Endothelial cell of hepatic sinusoid (primary cell): ENCODE measurements at regions not wholly inside any gene's neighbourhood (a gene's known extent, or its start where the extent isn't known, plus 50 kb on each side); places are given as distances from the start of the nearest gene placed in this dataset.

Experiments
- in situ Hi-C: cut with HindIII; loops from 2 replicates; pipeline ENCODE4 v1.10.0; 2017; ENCODE audit warnings: low sequenced_read_pairs

DNA sequence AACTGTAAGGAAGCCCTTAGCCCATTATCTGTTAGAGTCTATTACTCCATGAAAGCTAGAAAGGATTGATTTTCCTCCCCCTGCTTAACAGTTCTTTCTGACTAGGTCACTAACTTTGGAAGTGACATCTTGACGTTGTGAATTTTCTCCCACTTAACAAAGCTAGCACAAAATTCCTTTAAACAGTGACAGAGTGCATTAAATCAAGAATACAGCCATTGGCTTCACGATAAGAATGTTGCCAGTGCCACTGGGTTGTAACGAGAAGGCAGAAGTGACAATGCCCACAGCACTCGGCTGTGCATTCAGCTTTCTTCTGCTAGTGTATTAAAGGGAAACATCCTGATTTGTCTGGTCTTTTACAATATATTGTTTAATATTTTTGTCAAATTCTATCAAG lies 182.7 kb upstream of the DTNBP1 start:
- in situ Hi-C loops = no loop called here

DNA sequence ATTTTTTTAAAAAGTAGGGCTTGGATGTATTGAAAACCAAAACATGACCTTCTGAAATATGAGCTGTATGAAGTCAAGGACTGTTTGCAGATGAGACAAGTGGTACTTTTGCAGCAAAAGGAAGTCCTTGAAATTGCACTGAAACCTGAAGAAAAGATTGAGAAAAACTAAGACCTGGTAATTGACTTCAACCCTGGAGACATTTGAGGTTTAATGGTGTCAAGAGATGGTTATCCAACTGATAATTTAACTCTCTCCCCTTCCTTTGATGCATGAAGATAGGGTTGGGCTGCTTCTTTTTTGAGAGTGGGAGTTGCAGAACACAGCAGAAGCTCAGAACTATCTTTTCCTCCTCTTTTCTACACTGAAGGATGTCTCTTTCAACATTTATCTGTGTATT lies 180.9 kb upstream of the DTNBP1 start:
- in situ Hi-C loops = no loop called here

DNA sequence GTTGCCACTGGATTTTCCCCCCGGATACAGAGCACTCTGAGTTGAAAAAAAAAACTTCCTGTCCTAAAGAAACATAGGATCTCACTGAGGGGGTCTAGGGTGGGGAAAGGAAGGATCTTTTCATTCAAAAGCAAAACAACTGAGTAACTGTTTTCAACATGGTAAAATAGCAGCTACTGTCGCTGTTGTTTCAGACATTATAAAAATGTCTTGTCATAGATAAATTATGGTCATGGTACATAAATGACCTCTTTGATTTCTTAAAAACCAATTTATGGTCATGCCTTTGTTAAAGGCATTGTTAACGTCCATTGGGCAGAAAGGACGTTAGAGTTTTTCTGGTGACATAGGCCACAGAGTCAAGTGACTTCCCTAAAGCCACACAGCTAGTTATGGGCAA lies 180.4 kb upstream of the DTNBP1 start:
- in situ Hi-C loops = no loop called here

DNA sequence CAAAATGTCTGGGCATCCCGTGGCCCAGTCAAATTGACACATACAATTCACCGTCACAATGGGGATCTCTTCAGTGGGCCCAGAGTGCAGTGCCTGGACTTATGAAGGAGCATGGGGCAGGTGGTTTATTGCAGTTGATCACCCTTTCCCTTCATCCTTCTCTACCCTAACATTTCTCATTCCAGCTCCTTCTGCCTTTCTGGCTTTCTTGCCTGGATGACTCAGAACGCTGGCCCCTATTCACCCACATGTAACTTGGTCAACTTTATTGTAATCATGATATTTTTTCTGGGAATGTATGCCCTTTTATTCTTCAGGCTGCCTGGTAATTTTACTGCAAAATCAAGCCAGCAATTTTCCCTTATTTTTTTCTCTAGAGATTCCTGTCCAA lies 179.9 kb upstream of the DTNBP1 start:
- in situ Hi-C loops = no loop called here

DNA sequence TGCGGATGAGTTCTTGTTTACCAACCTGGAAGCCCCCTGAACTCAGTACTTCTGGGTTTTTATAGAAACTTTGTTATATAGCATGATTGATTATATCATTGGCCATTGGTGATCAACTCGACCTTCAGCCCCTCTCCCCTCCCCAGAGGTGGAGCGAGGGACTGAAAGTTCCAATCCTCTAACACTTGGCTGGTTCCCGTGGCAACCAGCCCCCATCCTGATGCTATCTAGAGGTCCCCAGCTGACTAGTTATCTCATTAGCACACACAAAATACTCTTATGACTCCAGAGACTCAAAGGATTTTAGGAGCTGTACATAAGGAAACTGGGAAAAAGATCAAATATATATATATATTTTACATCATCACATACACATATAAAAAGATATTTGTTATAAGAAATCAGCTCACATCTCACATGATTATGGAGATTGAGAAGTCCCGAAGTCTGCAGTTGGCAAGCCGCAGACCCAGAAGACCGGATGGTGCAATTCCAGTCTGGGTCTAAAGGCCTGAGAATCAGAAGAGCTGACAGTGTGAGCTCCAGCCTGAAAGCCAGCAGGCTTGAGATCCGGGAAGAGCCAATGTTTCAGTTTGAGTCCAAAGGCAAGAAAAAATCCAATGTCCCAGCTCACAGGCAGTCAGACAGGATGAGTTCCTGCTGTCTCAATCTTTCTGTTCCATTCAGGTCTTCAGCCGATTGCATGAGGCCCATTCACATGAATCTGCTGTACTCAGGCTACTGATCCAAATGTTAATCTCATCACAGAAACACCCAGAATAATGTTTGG lies 179.3 kb upstream of the DTNBP1 start:
- in situ Hi-C loops = no loop called here

DNA sequence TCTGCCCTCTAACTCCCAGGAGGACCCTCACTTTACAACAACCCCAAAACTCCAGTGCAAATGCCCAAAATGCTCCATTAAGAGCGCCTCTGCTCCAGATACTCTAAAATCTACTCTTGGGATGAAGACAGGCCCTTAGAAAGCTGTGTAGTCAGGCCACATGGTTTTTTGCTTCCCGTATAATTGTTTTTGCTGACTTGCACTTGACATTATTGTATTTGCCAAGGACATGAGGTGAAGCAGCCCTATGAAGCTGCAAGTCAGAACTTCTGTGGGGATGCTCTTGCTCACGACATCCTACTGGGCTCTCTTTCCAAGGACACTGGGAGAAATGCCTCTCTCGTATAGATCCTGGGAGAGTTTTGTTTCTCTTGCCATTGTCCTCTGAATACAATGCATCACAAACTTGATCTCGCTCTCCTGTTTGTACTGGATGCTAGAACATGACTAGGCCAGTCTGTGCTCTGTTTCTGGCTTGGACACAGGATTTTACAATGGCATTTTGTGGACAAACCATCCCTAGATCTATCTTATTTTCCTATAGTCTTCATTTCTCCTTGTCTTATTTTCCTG lies 177.2 kb upstream of the DTNBP1 start:
- in situ Hi-C loops = no loop called here

GRCh38 chr6:15837205-15837604 lies 174.4 kb upstream of the DTNBP1 start:
- in situ Hi-C loops = no loop called here

DNA sequence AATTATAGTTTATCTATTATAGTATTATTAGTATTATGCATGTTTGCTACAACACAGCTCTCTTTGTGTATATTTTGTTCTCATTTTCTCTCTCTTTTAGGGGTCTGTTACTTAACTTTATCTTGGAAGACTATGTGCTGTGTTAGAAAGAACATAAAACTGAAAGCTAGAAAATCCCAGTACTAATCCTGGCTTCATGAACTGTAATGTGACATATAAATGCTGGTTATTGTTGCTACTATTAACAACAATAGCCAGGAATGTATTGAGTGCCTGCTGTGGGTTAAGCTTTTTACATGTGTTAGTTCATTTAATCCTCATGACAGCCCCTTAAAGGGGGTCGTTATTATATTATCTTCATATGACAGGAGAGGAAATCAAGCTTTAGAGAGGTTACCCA lies 170.0 kb upstream of the DTNBP1 start:
- in situ Hi-C loops = no loop called here

- in situ Hi-C loops = no loop called here
These were observed 166.3 kb upstream of the DTNBP1 start for GRCh38 chr6:15829156-15829555.

- in situ Hi-C loops = no loop called here
These were observed 164.8 kb upstream of the DTNBP1 start for GRCh38 chr6:15827496-15828255.

GRCh38 chr6:15826814-15827318 lies 164.0 kb upstream of the DTNBP1 start:
- in situ Hi-C loops = no loop called here

- in situ Hi-C loops = no loop called here
These were observed 162.6 kb upstream of the DTNBP1 start for GRCh38 chr6:15825332-15825930.

GRCh38 chr6:15824811-15825210 lies 162.0 kb upstream of the DTNBP1 start:
- in situ Hi-C loops = no loop called here

DNA sequence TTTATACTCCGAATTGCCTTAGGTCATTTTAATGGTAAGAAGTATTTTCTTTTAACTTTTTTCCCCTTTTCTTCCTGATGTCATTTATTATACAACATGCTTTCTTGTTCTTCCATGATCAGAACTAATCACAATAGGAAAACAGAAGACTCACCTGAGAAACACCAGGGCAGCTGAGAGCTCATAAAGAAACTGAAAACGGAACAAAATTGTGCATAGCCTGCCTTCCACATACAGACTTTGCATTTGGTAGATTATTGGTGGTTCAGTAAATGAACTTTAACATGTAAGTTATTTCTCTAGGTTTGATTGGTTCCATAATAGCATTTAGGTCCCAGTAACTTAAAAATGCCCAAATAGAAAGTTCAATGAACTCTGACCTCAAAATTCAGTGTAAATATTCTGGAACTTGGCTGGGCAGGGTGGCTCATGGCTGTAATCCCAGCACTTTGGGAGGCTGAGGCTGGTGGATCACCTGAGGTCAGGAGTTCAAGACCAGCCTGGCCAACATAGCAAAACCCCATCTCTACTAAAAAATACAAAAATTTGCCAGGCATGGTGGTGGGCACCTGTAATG lies 161.1 kb upstream of the DTNBP1 start:
- in situ Hi-C loops = no loop called here

DNA sequence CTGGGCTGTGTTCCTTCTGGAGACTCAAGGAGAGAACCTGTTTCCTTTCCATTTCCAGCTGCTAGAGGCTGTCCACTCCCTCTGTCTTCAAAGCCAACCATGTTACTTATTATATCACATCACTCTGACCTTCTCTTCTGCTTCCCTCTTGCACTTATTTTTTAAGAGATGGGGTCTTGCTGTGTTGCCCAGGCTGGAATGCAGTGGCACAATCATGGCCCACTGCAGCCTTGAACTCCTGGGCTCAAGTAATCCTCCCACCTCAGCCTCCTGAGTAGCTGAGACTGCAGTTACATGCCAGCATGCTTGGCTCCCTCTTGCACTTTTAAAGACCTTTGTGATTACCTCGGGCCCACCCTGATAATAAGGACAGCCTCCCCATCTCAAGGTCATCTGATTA lies 160.0 kb upstream of the DTNBP1 start:
- in situ Hi-C loops = no loop called here

DNA sequence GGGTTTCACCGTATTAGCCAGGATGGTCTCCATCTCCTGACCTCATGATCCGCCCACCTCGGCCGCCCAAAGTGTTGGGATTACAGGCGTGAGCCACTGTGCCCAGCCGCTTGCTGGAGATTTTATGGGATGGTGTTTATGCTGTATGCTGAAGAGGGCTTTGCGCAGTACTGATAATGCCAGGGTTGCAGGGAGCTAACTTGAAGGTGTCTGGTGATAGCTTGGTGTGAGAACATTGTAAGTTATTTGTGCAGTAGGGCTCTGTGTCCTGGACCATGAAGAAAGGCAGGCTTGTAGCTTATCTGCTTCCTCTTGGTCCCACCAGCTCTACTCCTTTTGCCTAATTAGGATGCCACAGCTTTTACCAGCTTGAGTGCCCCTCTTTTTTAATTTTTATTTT lies 157.0 kb upstream of the DTNBP1 start:
- in situ Hi-C loops = no loop called here

DNA sequence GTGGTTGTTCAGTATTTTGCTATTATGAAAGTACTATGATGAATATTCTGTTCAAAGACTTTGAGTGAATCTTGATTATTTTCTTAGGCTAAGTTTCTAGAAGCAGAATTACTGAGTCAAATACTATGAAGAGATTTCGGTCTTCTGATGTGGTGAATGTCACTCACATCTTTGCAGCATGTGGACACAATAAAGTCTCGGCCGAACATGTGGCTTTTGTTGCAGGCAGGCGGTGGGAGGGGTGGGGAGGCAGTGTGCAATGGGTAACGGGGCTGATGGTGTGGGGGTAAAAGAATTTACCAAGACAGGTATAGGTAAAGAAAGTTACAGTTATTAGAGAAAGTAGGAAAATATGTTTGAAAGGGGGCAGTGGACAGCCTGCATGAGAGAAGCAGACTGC lies 156.4 kb upstream of the DTNBP1 start:
- in situ Hi-C loops = no loop called here

DNA sequence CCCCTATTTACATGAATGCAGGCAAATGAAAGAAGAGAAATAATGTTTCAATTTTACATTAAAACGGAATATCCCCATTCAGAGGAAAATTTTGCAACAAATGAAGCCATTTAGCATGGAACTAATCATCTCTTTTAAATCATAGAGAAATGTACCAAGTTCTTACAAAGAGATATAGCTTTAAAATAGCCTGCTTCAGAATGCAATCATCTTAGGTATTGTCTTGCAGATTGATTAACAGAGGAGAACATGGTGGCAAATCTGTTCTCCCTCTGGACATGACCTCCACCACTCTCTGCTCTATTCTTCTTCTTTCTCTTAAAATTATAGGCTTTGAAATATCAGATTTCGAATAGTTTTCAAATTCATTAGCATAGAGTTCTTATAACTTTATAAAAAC lies 155.7 kb upstream of the DTNBP1 start:
- in situ Hi-C loops = no loop called here

DNA sequence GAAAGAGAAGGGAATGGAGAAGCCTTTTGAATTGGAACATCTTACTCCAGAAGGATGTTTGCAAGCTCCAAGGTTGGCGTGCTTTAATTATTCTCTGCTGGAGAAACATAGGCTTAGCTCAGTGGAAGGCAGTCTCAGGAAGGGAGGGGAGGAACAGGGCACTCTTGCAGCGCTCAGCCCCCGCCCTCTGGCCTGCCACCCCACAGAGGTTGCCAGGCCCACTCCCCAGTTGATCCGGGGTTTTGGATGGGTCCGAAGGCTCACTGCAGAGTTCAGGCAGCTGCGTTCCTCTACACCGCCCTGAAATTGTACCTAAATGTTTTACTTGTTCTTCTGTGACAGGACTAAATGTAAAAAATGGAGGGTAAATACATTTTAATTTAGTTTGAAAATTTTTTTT lies 155.2 kb upstream of the DTNBP1 start:
- in situ Hi-C loops = no loop called here

- in situ Hi-C loops = no loop called here
These were observed 154.3 kb upstream of the DTNBP1 start for GRCh38 chr6:15817100-15817499.

DNA sequence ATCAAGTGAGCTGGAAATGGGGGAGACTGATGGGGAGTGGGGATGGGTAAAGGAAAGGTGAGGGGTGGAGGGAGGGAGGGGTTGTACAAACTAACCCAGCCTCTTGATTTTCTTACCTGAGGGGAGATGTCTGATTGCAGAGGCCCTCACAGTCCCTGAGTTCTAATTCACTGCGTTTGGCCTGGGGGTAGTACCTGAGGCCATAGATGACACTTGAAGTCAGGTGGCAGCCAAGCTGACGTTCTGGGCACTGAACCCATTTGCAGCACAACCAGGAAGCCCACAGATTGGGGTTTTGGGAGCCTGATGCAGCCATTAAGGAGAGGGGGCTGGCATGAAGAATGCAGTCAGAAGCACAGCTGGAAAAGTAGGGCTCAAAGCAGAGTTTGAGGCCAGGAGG lies 153.8 kb upstream of the DTNBP1 start:
- in situ Hi-C loops = no loop called here
